Upper lobe of left lung (tissue), 6 donors: ENCODE measurements at regions not wholly inside any gene's neighbourhood (a gene's known extent, or its start where the extent isn't known, plus 50 kb on each side); places are given as distances from the start of the nearest gene placed in this dataset.

Source experiments
- ATAC-seq, 2 donors: fragments of 200-7000 bp; cut with Tn5 transposase; one replicate each; pipeline ENCODE4 v1.9.1; 2022; ENCODE audit warnings: mild to moderate bottlenecking in 2 of 2, moderate library complexity in 2 of 2; ENCODE audit not compliant: low FRiP score in 2 of 2
- DNase-seq, 2 donors: peaks; one replicate each; pipeline ENCODE4 v3.0.0-alpha.2; 2019 to 2020
- H3K27ac ChIP-seq, 4 donors: fragments of 200-600 bp; sonication (generic); one replicate each; pipeline ENCODE4 v1.5.1; 2016 to 2019
- H3K27me3 ChIP-seq, 4 donors: fragments of 200-600 bp; sonication (generic); one replicate each; pipeline ENCODE4 v1.5.1; 2017 to 2019
- H3K36me3 ChIP-seq, 4 donors: fragments of 200-600 bp; sonication (generic); one replicate each; pipeline ENCODE4 v1.5.1; 2016 to 2019
- H3K4me1 ChIP-seq, 4 donors: fragments of 200-600 bp; sonication (generic); one replicate each; pipeline ENCODE4 v1.5.1; 2018 to 2019
- H3K4me3 ChIP-seq, 4 donors: fragments of 200-600 bp; sonication (generic); one replicate each; pipeline ENCODE4 v1.5.1; 2017 to 2019; ENCODE audit warnings: mild to moderate bottlenecking in 2 of 4, moderate library complexity in 1 of 4
- H3K9me3 ChIP-seq, 4 donors: fragments of 200-600 bp; sonication (generic); one replicate each; pipeline ENCODE4 v1.5.1; 2018 to 2019
- CTCF ChIP-seq, 6 experiments: fragments of 450-650 bp in 4 of 6; fragments of 200-600 bp in 2 of 6; sonication (generic) in 2 of 6; IDR thresholded peaks; one replicate each; pipeline ENCODE4 v1.5.1; 2016 to 2019; ENCODE audit warnings: antibody characterized with exemption in 6 of 6
- EP300 ChIP-seq, 4 donors: sonication (generic); formaldehyde crosslinking; IDR thresholded peaks; one replicate each; pipeline ENCODE4 v1.5.1; 2017; ENCODE audit warnings: antibody characterized with exemption in 4 of 4, control low read depth in 2 of 4
- POLR2A ChIP-seq, 4 donors: fragments of 450-650 bp; IDR thresholded peaks; one replicate each; pipeline ENCODE4 v1.5.1; 2016 to 2017; ENCODE audit warnings: antibody characterized with exemption in 4 of 4, mild to moderate bottlenecking in 2 of 4
- POLR2AphosphoS5 ChIP-seq, 2 donors: sonication (generic); formaldehyde crosslinking; IDR thresholded peaks; one replicate each; pipeline ENCODE4 v1.5.1; 2017; ENCODE audit warnings: antibody characterized with exemption in 2 of 2
- WGBS, 2 donors: methylation state at CpG; one replicate each; pipeline ENCODE4 v1.1.5; 2017 to 2018; 5-methylcytosine and 5-hydroxymethylcytosine counted together
- donor health status: DM: no; HTN: no; CAD: no; lungs with moderate emphysema.
- donor health status: DM: no; HTN: yes; CAD: no; lungs with severe emphysema.

- no peaks in the 10 kb centered on the region for H3K4me1 ChIP-seq
- H3K36me3 ChIP-seq: no peaks in the 10 kb centered on the region
- 76 to 78% methylated on average over 12 of the region's 12 CpGs for WGBS, 2 donors
- ATAC-seq: peak in 1 of 2 donors; percentile 42
- TF ChIP-seq EP300 (IDR thresholded peaks at IDR 0.05) (no peak), POLR2A (IDR thresholded peaks at IDR 0.05) (no peak), POLR2AphosphoS5 (IDR thresholded peaks at IDR 0.05) (no peak), CTCF (IDR thresholded peaks at IDR 0.05) (no peak)
- no peaks in the 10 kb centered on the region for H3K9me3 ChIP-seq
- no peak overlapping the region for H3K4me3 ChIP-seq
- DNase-seq: no peak
- no peaks in the 10 kb centered on the region for H3K27me3 ChIP-seq
- no peak overlapping the region for H3K27ac ChIP-seq
Observed at GRCh38 chr4:186015212-186015817, 53.6 kb upstream of the TLR3 start.

- H3K27me3 ChIP-seq: no peaks in the 10 kb centered on the region
- H3K4me1 ChIP-seq: peaks cover 0 to 5% (median 0%) of the 10 kb centered on the region in 4 donors
- ATAC-seq: no peak
- no peak overlapping the region for H3K4me3 ChIP-seq
- 73 to 99% methylated on average over 4 of the region's 4 CpGs for WGBS, 2 donors
- H3K27ac ChIP-seq: no peak overlapping the region
- TF ChIP-seq POLR2A (IDR thresholded peaks at IDR 0.05) (no peak), CTCF (IDR thresholded peaks at IDR 0.05) (no peak), POLR2AphosphoS5 (IDR thresholded peaks at IDR 0.05) (no peak), EP300 (IDR thresholded peaks at IDR 0.05) (no peak)
- no peaks in the 10 kb centered on the region for H3K36me3 ChIP-seq
- no peak for DNase-seq
- no peaks in the 10 kb centered on the region for H3K9me3 ChIP-seq
Observed at GRCh38 chr4:186016796-186017195, 52.2 kb upstream of the TLR3 start.

DNA sequence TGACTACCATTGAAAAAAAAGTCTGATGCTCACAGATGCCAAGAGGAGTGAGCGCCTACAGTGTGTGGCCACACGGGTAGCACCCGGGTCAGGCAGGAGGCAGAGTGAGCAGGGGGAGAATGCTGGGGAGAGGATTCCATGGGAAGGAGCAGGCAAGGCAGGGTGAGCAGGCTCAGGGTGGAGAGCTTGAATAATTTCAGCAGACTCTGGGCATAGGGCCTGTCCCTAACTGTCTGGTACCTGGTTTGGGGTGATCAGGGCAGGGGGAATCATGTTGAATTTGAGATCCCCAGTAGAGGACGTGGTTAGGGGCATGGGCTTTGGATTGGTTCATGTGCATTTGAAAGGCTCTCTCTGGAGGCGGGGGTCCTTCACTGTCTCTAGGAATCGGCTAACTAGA is 51.2 kb upstream of the TLR3 start:
- 94 to 97% methylated on average over 6 of the region's 6 CpGs for WGBS, 2 donors
- no peaks in the 10 kb centered on the region for H3K27me3 ChIP-seq
- no peak overlapping the region for H3K4me3 ChIP-seq
- H3K27ac ChIP-seq: no peak overlapping the region
- peaks cover 0 to 6% (median 0%) of the 10 kb centered on the region in 4 donors for H3K4me1 ChIP-seq
- ATAC-seq: no peak
- no peaks in the 10 kb centered on the region for H3K9me3 ChIP-seq
- no peaks in the 10 kb centered on the region for H3K36me3 ChIP-seq
- DNase-seq: no peak
- TF ChIP-seq EP300 (IDR thresholded peaks at IDR 0.05) (no peak), CTCF (IDR thresholded peaks at IDR 0.05) (no peak), POLR2A (IDR thresholded peaks at IDR 0.05) (no peak), POLR2AphosphoS5 (IDR thresholded peaks at IDR 0.05) (no peak)

GRCh38 chr4:186018261-186018660 is 50.7 kb upstream of the TLR3 start:
- 61 to 63% methylated on average over 3 of the region's 3 CpGs for WGBS, 2 donors
- H3K27ac ChIP-seq: no peak overlapping the region

GRCh38 chr4:186018784-186019183 is 50.2 kb upstream of the TLR3 start:
- H3K4me1 ChIP-seq: peaks cover 0 to 6% (median 0%) of the 10 kb centered on the region in 4 donors
- no peaks in the 10 kb centered on the region for H3K27me3 ChIP-seq
- H3K36me3 ChIP-seq: no peaks in the 10 kb centered on the region
- 65 to 66% methylated on average over 2 of the region's 2 CpGs for WGBS, 2 donors
- no peak for DNase-seq
- H3K27ac ChIP-seq: no peak overlapping the region
- H3K4me3 ChIP-seq: no peak overlapping the region
- no peak for ATAC-seq
- no peaks in the 10 kb centered on the region for H3K9me3 ChIP-seq
- TF ChIP-seq CTCF (IDR thresholded peaks at IDR 0.05): no peak
- TF ChIP-seq POLR2AphosphoS5 (IDR thresholded peaks at IDR 0.05): no peak
- TF ChIP-seq POLR2A (IDR thresholded peaks at IDR 0.05): no peak
- no peak for TF ChIP-seq EP300 (IDR thresholded peaks at IDR 0.05)

More at GRCh38 chr4:186018261-186018660, 50.7 kb upstream of the TLR3 start:
- no peak for DNase-seq
- no peaks in the 10 kb centered on the region for H3K9me3 ChIP-seq
- TF ChIP-seq EP300 (IDR thresholded peaks at IDR 0.05): no peak
- TF ChIP-seq POLR2AphosphoS5 (IDR thresholded peaks at IDR 0.05): no peak
- no peaks in the 10 kb centered on the region for H3K27me3 ChIP-seq
- no peak overlapping the region for H3K4me3 ChIP-seq
- ATAC-seq: no peak
- H3K36me3 ChIP-seq: no peaks in the 10 kb centered on the region
- peaks cover 0 to 6% (median 0%) of the 10 kb centered on the region in 4 donors for H3K4me1 ChIP-seq
